Keratinocyte (primary cell): ENCODE measurements at regions not wholly inside any gene's neighbourhood (a gene's known extent, or its start where the extent isn't known, plus 50 kb on each side); places are given as distances from the start of the nearest gene placed in this dataset.

Experiments used
- CTCF ChIP-seq, 3 experiments: IDR thresholded peaks in 1 of 3; conservative IDR thresholded peaks in 1 of 3; optimal IDR thresholded peaks in 1 of 3; 2 replicates in 2 of 3; 3 replicates in 1 of 3; pipeline versions ENCODE3 to v1.5.1; 2011; ENCODE audit warnings: low read length in 3 of 3, mild to moderate bottlenecking in 3 of 3, moderate library complexity in 2 of 3, control low read depth in 1 of 3, inconsistent platforms in 1 of 3; ENCODE audit not compliant: insufficient read depth in 2 of 3; ENCODE audit errors: extremely low read depth in 1 of 3
- EZH2 ChIP-seq: IDR thresholded peaks from one replicate; pipeline ENCODE4 v1.6.1; 2012; ENCODE audit warnings: inconsistent platforms, mild to moderate bottlenecking, low read length, moderate library complexity

DNA sequence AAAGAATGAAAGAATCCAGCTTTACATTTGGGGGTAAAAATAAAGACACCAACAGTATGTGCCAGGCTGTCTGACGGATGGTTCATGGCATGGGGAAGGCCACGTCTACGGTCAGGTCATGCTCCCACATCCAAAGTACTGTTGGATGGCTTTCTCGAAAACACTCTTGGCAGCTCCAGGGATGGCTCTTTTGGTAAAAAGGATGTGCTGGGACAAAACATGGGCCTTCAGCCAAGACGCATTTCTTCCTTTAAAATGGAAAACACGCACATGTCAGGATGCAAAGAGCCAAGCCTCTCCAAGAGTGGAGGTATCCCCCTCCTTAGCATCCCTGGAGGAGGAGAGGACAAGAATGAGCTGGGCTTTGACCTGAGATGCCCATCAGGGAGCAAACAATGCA lies 376.5 kb upstream of the KLHL29 start:
- TF ChIP-seq CTCF (optimal IDR thresholded peaks at IDR 0.05 in 1 of 3, IDR thresholded peaks at IDR 0.05 in 1 of 3, conservative IDR thresholded peaks at IDR 0.05 in 1 of 3; ENCODE audit: extremely low read depth in 1 of 3, insufficient read depth in 2 of 3, low read length in 3 of 3): no peak
- no peak for TF ChIP-seq EZH2
